PC-3 (cell line): ENCODE measurements at regions not wholly inside any gene's neighbourhood (a gene's known extent, or its start where the extent isn't known, plus 50 kb on each side); places are given as distances from the start of the nearest gene placed in this dataset.

Source experiments
- CTCF ChIP-seq: fragments of 300-600 bp; sonication (generic); conservative IDR thresholded peaks from 2 replicates; pipeline ENCODE4 v1.5.1; 2017; ENCODE audit warnings: antibody characterized with exemption, low read depth, mild to moderate bottlenecking, low read length
- EZH2 ChIP-seq: fragments of 300-600 bp; sonication (generic); IDR thresholded peaks from one replicate; pipeline ENCODE4 v1.6.1; 2017; ENCODE audit warnings: antibody characterized with exemption, mild to moderate bottlenecking, low read length; ENCODE audit not compliant: unreplicated experiment

GRCh38 chr3:99393961-99394360, 244.4 kb upstream of the COL8A1 start:
- TF ChIP-seq CTCF: no peak
- TF ChIP-seq EZH2: no peak
